ENCODE measurements at regions not wholly inside any gene's neighbourhood (a gene's known extent, or its start where the extent isn't known, plus 50 kb on each side); places are given as distances from the start of the nearest gene placed in this dataset.

GRCh38 chr6:165869526-165869925, 206.5 kb upstream of the PDE10A start:
- no peak for TF ChIP-seq CTCF (IDR thresholded peaks at IDR 0.05; ENCODE audit: partially characterized antibody, unreplicated experiment)
- Mint-ChIP-seq H3K27me3 (ENCODE audit: unreplicated experiment) (peaks cover 2% of the 10 kb centered on the region), H3K27ac (ENCODE audit: unreplicated experiment) (no peak overlapping the region), H3K4me3 (ENCODE audit: unreplicated experiment) (no peak overlapping the region), H3K4me1 (ENCODE audit: low read depth, unreplicated experiment) (no peaks in the 10 kb centered on the region), H3K9me3 (ENCODE audit: unreplicated experiment) (peaks cover 6% of the 10 kb centered on the region), H3K36me3 (ENCODE audit: unreplicated experiment) (peaks cover 18% of the 10 kb centered on the region)
- DNase-seq, result no peak

- no peak overlapping the region for H3K4me3 Mint-ChIP-seq (ENCODE audit: unreplicated experiment)
- H3K36me3 Mint-ChIP-seq (ENCODE audit: unreplicated experiment), result peaks cover 19% of the 10 kb centered on the region
- H3K4me1 Mint-ChIP-seq (ENCODE audit: low read depth, unreplicated experiment), result peaks cover 6% of the 10 kb centered on the region
- peaks cover 2% of the 10 kb centered on the region for H3K27me3 Mint-ChIP-seq (ENCODE audit: unreplicated experiment)
- DNase-seq, result no peak
- peaks cover 9% of the 10 kb centered on the region for H3K9me3 Mint-ChIP-seq (ENCODE audit: unreplicated experiment)
- TF ChIP-seq CTCF (IDR thresholded peaks at IDR 0.05; ENCODE audit: partially characterized antibody, unreplicated experiment), result no peak
- no peak overlapping the region for H3K27ac Mint-ChIP-seq (ENCODE audit: unreplicated experiment)
Measured at GRCh38 chr6:165864925-165865324, 201.9 kb upstream of the PDE10A start.

GRCh38 chr6:165864218-165864617, 201.2 kb upstream of the PDE10A start:
- Mint-ChIP-seq H3K4me3 (ENCODE audit: unreplicated experiment) (no peak overlapping the region), H3K27me3 (ENCODE audit: unreplicated experiment) (peaks cover 2% of the 10 kb centered on the region), H3K4me1 (ENCODE audit: low read depth, unreplicated experiment) (peaks cover 6% of the 10 kb centered on the region), H3K9me3 (ENCODE audit: unreplicated experiment) (peaks cover 12% of the 10 kb centered on the region), H3K36me3 (ENCODE audit: unreplicated experiment) (peaks cover 12% of the 10 kb centered on the region), H3K27ac (ENCODE audit: unreplicated experiment) (no peak overlapping the region)
- DNase-seq, result no peak
- TF ChIP-seq CTCF (IDR thresholded peaks at IDR 0.05; ENCODE audit: partially characterized antibody, unreplicated experiment), result no peak

- H3K27ac Mint-ChIP-seq (ENCODE audit: unreplicated experiment), result no peak overlapping the region
- TF ChIP-seq CTCF (IDR thresholded peaks at IDR 0.05; ENCODE audit: partially characterized antibody, unreplicated experiment), result no peak
- H3K4me3 Mint-ChIP-seq (ENCODE audit: unreplicated experiment), result no peak overlapping the region
Measured at GRCh38 chr6:165863801-165864200, 200.8 kb upstream of the PDE10A start.

GRCh38 chr6:165862813-165863212, 199.8 kb upstream of the PDE10A start:
- no peak overlapping the region for H3K27ac Mint-ChIP-seq (ENCODE audit: unreplicated experiment)
- H3K9me3 Mint-ChIP-seq (ENCODE audit: unreplicated experiment), result peaks cover 12% of the 10 kb centered on the region
- no peak for TF ChIP-seq CTCF (IDR thresholded peaks at IDR 0.05; ENCODE audit: partially characterized antibody, unreplicated experiment)
- no peak for DNase-seq
- H3K4me3 Mint-ChIP-seq (ENCODE audit: unreplicated experiment), result no peak overlapping the region
- H3K36me3 Mint-ChIP-seq (ENCODE audit: unreplicated experiment), result peaks cover 12% of the 10 kb centered on the region
- peaks cover 2% of the 10 kb centered on the region for H3K27me3 Mint-ChIP-seq (ENCODE audit: unreplicated experiment)
- peaks cover 11% of the 10 kb centered on the region for H3K4me1 Mint-ChIP-seq (ENCODE audit: low read depth, unreplicated experiment)

More at GRCh38 chr6:165863801-165864200, 200.8 kb upstream of the PDE10A start:
- Mint-ChIP-seq H3K27me3 (ENCODE audit: unreplicated experiment) (peaks cover 2% of the 10 kb centered on the region), H3K4me1 (ENCODE audit: low read depth, unreplicated experiment) (peaks cover 6% of the 10 kb centered on the region), H3K36me3 (ENCODE audit: unreplicated experiment) (peaks cover 12% of the 10 kb centered on the region), H3K9me3 (ENCODE audit: unreplicated experiment) (peaks cover 12% of the 10 kb centered on the region)
- DNase-seq, result no peak
